H1 (cell line): ENCODE measurements at regions not wholly inside any gene's neighbourhood (a gene's known extent, or its start where the extent isn't known, plus 50 kb on each side); places are given as distances from the start of the nearest gene placed in this dataset.

ENCODE experiments used
- CTCF ChIA-PET: fragments of 300-600 bp; sonication (Branson Sonifier 250); formaldehyde crosslinking; loops from one replicate; lab custom pipeline; 2021; ENCODE audit not compliant: partially characterized antibody; lab: Charles Lee
- POLR2A ChIA-PET: fragments of 300-600 bp; sonication (Branson Sonifier 250); formaldehyde crosslinking; loops from one replicate; lab custom pipeline; 2021; ENCODE audit warnings: inconsistent platforms; ENCODE audit not compliant: partially characterized antibody; lab: Charles Lee
- DNase-seq, 2 experiments: peaks; one replicate each; pipeline versions ENCODE4 v3.0.0 to v3.0.0-alpha.2; 2010 to 2022; ENCODE audit warnings: low spot score in 2 of 2, low read depth in 1 of 2, mixed read lengths in 1 of 2
- FAIRE-seq: peaks from 2 replicates; lab custom pipeline; 2011; peaks lifted over from hg19 to GRCh38; lab: Jason Lieb, UNC
- H2AFZ ChIP-seq: 2 replicates; pipeline ENCODE4 v1.8.1; 2012; ENCODE audit warnings: low read length, inconsistent platforms
- H2AK5ac ChIP-seq: 2 replicates; pipeline ENCODE4 v1.6.1; 2013; ENCODE audit warnings: low read depth, low read length
- H2BK120ac ChIP-seq: replicated peaks from 2 replicates; pipeline ENCODE3; 2013; ENCODE audit warnings: low read depth, low read length, inconsistent platforms
- H2BK12ac ChIP-seq: 2 replicates; pipeline ENCODE4 v1.6.1; 2013; ENCODE audit warnings: low read depth, low read length
- H2BK15ac ChIP-seq: 2 replicates; pipeline ENCODE4 v1.6.1; 2013; ENCODE audit warnings: low read length
- H2BK20ac ChIP-seq: 2 replicates; pipeline ENCODE4 v1.6.1; 2013; ENCODE audit warnings: low read length
- H2BK5ac ChIP-seq: 2 replicates; pipeline ENCODE4 v1.6.1; 2013; ENCODE audit warnings: low read depth, low read length
- H3K14ac ChIP-seq: 2 replicates; pipeline ENCODE4 v1.6.1; 2013; ENCODE audit warnings: inconsistent platforms; ENCODE audit not compliant: insufficient read length
- H3K18ac ChIP-seq: 2 replicates; pipeline ENCODE4 v1.6.1; 2013; ENCODE audit warnings: low read length; ENCODE audit errors: extremely low read depth
- H3K23ac ChIP-seq: 2 replicates; pipeline ENCODE4 v1.6.1; 2013; ENCODE audit warnings: inconsistent platforms; ENCODE audit not compliant: insufficient read length
- H3K23me2 ChIP-seq: 2 replicates; pipeline ENCODE4 v1.6.1; 2013; ENCODE audit warnings: low read depth, low read length
- H3K27ac ChIP-seq: 2 replicates; pipeline ENCODE4 v1.6.1; 2011; ENCODE audit warnings: low read depth, low read length, inconsistent platforms
- H3K27me3 ChIP-seq, 4 experiments: replicated peaks in 1 of 4; 1 replicate in 1 of 4; 2 replicates in 3 of 4; pipeline versions ENCODE4 v1.6.1 to v1.8.1; 2011 to 2013; ENCODE audit warnings: low read length in 3 of 4, mild to moderate bottlenecking in 3 of 4, inconsistent platforms in 2 of 4, mixed read lengths in 2 of 4, moderate library complexity in 1 of 4; ENCODE audit not compliant: control insufficient read depth in 3 of 4, insufficient read depth in 3 of 4; ENCODE audit errors: extremely low read depth in 1 of 4
- H3K36me3 ChIP-seq, 4 experiments: 2 replicates each; pipeline versions ENCODE4 v1.6.1 to v1.8.1; 2011 to 2013; ENCODE audit warnings: mild to moderate bottlenecking in 4 of 4, low read length in 3 of 4, moderate library complexity in 2 of 4, control low read depth in 1 of 4, inconsistent platforms in 1 of 4; ENCODE audit not compliant: insufficient read depth in 4 of 4, control insufficient read depth in 2 of 4
- H3K4ac ChIP-seq: replicated peaks from 2 replicates; pipeline ENCODE3; 2013; ENCODE audit warnings: low read length, low read depth, mixed read lengths, inconsistent platforms; ENCODE audit not compliant: insufficient read length
- H3K4me1 ChIP-seq, 4 experiments: replicated peaks in 1 of 4; 1 replicate in 1 of 4; 2 replicates in 3 of 4; pipeline versions ENCODE4 v1.6.1 to v1.8.1; 2011 to 2013; ENCODE audit warnings: low read length in 3 of 4, inconsistent platforms in 2 of 4, mixed read lengths in 1 of 4; ENCODE audit not compliant: insufficient read depth in 4 of 4, control insufficient read depth in 3 of 4
- H3K4me2 ChIP-seq, 2 experiments: 2 replicates each; pipeline versions ENCODE4 v1.6.1 to v1.8.1; 2011 to 2013; ENCODE audit warnings: low read depth in 2 of 2, low read length in 2 of 2, control low read depth in 1 of 2, inconsistent platforms in 1 of 2, mild to moderate bottlenecking in 1 of 2; ENCODE audit not compliant: insufficient read depth in 1 of 2
- H3K4me3 ChIP-seq, 4 experiments: fragments of 200-600, 300-600 bp in 1 of 4; sonication (generic), shearing (Covaris generic), sonication (Bioruptor Twin) in 1 of 4; 2 replicates each; pipeline versions ENCODE4 v1.5.1 to v1.8.1; 2011 to 2016; ENCODE audit warnings: low read length in 4 of 4, low read depth in 3 of 4, control low read depth in 2 of 4, inconsistent platforms in 2 of 4, mild to moderate bottlenecking in 2 of 4, mixed read lengths in 1 of 4, moderate library complexity in 1 of 4; ENCODE audit not compliant: insufficient read depth in 2 of 4; ENCODE audit errors: extremely low read depth in 1 of 4
- H3K56ac ChIP-seq: replicated peaks from 2 replicates; pipeline ENCODE3; 2013; ENCODE audit warnings: low read depth, mild to moderate bottlenecking, mixed read lengths, low read length, inconsistent platforms; ENCODE audit not compliant: insufficient read length
- H3K79me1 ChIP-seq: 2 replicates; pipeline ENCODE4 v1.6.1; 2013; ENCODE audit warnings: low read depth, low read length, control low read depth
- H3K79me2 ChIP-seq, 2 experiments: 2 replicates each; pipeline versions ENCODE4 v1.6.1 to v1.8.1; 2012 to 2013; ENCODE audit warnings: low read length in 2 of 2, mild to moderate bottlenecking in 2 of 2, inconsistent platforms in 1 of 2; ENCODE audit not compliant: insufficient read depth in 2 of 2, control insufficient read depth in 1 of 2
- H3K9ac ChIP-seq, 4 experiments: replicated peaks in 1 of 4; 1 replicate in 1 of 4; 2 replicates in 3 of 4; pipeline versions ENCODE4 v1.6.1 to v1.8.1; 2011 to 2013; ENCODE audit warnings: low read depth in 3 of 4, low read length in 3 of 4, control low read depth in 2 of 4, mild to moderate bottlenecking in 2 of 4, moderate library complexity in 2 of 4, inconsistent platforms in 1 of 4; ENCODE audit errors: extremely low read depth in 1 of 4
- H3K9me3 ChIP-seq, 2 experiments: 2 replicates each; pipeline versions ENCODE4 v1.6.1 to v1.8.1; 2012 to 2013; ENCODE audit warnings: mild to moderate bottlenecking in 2 of 2, moderate library complexity in 2 of 2, control low read depth in 1 of 2, inconsistent platforms in 1 of 2, low read depth in 1 of 2, low read length in 1 of 2, mixed read lengths in 1 of 2; ENCODE audit not compliant: insufficient read depth in 2 of 2
- H4K20me1 ChIP-seq, 2 experiments: replicated peaks in 1 of 2; 2 replicates each; pipeline versions ENCODE3 to v1.8.1; 2011 to 2013; ENCODE audit warnings: inconsistent platforms in 2 of 2, low read length in 2 of 2, mild to moderate bottlenecking in 1 of 2; ENCODE audit not compliant: insufficient read depth in 2 of 2, control insufficient read depth in 1 of 2
- H4K5ac ChIP-seq: 2 replicates; pipeline ENCODE4 v1.6.1; 2013; ENCODE audit warnings: low read length, low read depth, mixed read lengths, inconsistent platforms; ENCODE audit not compliant: insufficient read length
- H4K8ac ChIP-seq: 2 replicates; pipeline ENCODE4 v1.8.0; 2013; ENCODE audit warnings: mild to moderate bottlenecking, moderate library complexity, low read length, inconsistent platforms; ENCODE audit not compliant: insufficient read depth; ENCODE audit errors: extremely low read depth
- H4K91ac ChIP-seq: replicated peaks from 2 replicates; pipeline ENCODE3; 2013; ENCODE audit warnings: low read length, mixed read lengths, inconsistent platforms; ENCODE audit not compliant: insufficient read length
- ASH2L ChIP-seq: fragments of 200-600, 300-600 bp; sonication (generic); IDR thresholded peaks from one replicate; pipeline ENCODE4 v1.7.1; 2017; ENCODE audit warnings: low read length
- EP300 ChIP-seq, 2 experiments: IDR thresholded peaks; 1 replicate in 1 of 2; 2 replicates in 1 of 2; pipeline ENCODE4 v1.6.1; 2011 to 2012; ENCODE audit warnings: low read depth in 2 of 2, low read length in 2 of 2, mild to moderate bottlenecking in 2 of 2, borderline replicate concordance in 1 of 2, inconsistent platforms in 1 of 2, moderate library complexity in 1 of 2
- TAF7 ChIP-seq: optimal IDR thresholded peaks from 2 replicates; pipeline ENCODE3; 2011; ENCODE audit warnings: low read depth, mild to moderate bottlenecking, inconsistent platforms, low read length, moderate library complexity, borderline replicate concordance
- WGBS, 2 experiments: shearing (Covaris generic) in 1 of 2; methylation state at CpG; one replicate each; pipeline versions ENCODE4 v1.1.6 to v1.1.7; 2013 to 2015; ENCODE audit warnings: low lambda C conversion rate in 2 of 2, mixed read lengths in 2 of 2, inconsistent platforms in 1 of 2, low coverage in 1 of 2, missing lambda C conversion rate in 1 of 2; ENCODE audit not compliant: insufficient replicate concordance in 2 of 2, insufficient coverage in 1 of 2, insufficient read length in 1 of 2; ENCODE audit errors: extremely low coverage in 1 of 2, missing lambda C conversion rate in 1 of 2; 5-methylcytosine and 5-hydroxymethylcytosine counted together
- TF ChIP-seq, protein P1 (sequence below), 3 experiments: IDR thresholded peaks; 1 replicate in 2 of 3; 2 replicates in 1 of 3; pipeline versions ENCODE4 v1.5.1 to v1.6.1; 2011; ENCODE audit warnings: low read length in 3 of 3, mild to moderate bottlenecking in 3 of 3, inconsistent platforms in 2 of 3, low read depth in 1 of 3, moderate library complexity in 1 of 3; ENCODE audit not compliant: insufficient read depth in 1 of 3; ENCODE audit errors: control extremely low read depth in 1 of 3

DNA sequence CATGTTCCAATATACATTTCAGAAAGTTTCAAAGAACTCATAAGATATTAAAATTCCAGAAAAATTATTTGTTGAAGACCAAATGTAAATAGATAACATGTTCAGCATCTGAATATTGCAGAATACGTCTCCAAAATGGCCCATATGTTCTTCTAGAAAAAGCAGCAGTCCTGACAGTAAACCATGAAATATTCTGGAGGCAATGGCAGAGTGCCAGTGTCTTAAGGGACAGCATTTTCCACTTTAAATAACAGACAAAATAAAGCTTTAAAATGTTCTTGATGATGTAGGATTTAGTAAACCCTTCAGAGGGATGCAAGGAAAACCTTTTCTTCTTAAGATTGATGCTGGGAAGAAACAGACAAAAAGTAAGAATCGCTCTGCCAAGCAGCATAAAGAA, 721.0 kb downstream of the NR2F1-AS1 start:
- WGBS, 2 experiments, result 95% methylated on average over 2 of the region's 2 CpGs; no CpG with 5 or more reads in 1 of the 2 experiments
- Histone ChIP-seq H2BK20ac (no peak overlapping the region), H3K4ac (no peak overlapping the region), H3K9ac (no peak overlapping the region), H3K79me2 (no peaks in the 10 kb centered on the region), H3K14ac (no peak overlapping the region), H3K23ac (no peak overlapping the region), H3K27ac (no peak overlapping the region), H2AFZ (no peak overlapping the region), H2BK5ac (no peak overlapping the region), H4K91ac (no peak overlapping the region), H2BK120ac (no peak overlapping the region), H3K79me1 (no peaks in the 10 kb centered on the region), H3K4me1 (no peaks in the 10 kb centered on the region), H4K20me1 (no peaks in the 10 kb centered on the region), H2BK12ac (no peak overlapping the region), H4K8ac (no peak overlapping the region), H3K27me3 (no peaks in the 10 kb centered on the region), H3K4me3 (no peak overlapping the region), H4K5ac (no peak overlapping the region), H3K23me2 (no peaks in the 10 kb centered on the region), H3K56ac (no peak overlapping the region), H2AK5ac (no peak overlapping the region), H3K18ac (no peak overlapping the region), H3K36me3 (no peaks in the 10 kb centered on the region), H2BK15ac (no peak overlapping the region), H3K4me2 (no peak overlapping the region), H3K9me3 (no peaks in the 10 kb centered on the region)
- no peak for TF ChIP-seq EP300 (IDR thresholded peaks at IDR 0.05; ENCODE audit: borderline replicate concordance in 1 of 2, low read depth in 2 of 2, low read length in 2 of 2)
- no peak for TF ChIP-seq ASH2L
- TF ChIP-seq TAF7, result no peak
- TF ChIP-seq, protein P1, sequence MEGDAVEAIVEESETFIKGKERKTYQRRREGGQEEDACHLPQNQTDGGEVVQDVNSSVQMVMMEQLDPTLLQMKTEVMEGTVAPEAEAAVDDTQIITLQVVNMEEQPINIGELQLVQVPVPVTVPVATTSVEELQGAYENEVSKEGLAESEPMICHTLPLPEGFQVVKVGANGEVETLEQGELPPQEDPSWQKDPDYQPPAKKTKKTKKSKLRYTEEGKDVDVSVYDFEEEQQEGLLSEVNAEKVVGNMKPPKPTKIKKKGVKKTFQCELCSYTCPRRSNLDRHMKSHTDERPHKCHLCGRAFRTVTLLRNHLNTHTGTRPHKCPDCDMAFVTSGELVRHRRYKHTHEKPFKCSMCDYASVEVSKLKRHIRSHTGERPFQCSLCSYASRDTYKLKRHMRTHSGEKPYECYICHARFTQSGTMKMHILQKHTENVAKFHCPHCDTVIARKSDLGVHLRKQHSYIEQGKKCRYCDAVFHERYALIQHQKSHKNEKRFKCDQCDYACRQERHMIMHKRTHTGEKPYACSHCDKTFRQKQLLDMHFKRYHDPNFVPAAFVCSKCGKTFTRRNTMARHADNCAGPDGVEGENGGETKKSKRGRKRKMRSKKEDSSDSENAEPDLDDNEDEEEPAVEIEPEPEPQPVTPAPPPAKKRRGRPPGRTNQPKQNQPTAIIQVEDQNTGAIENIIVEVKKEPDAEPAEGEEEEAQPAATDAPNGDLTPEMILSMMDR (IDR thresholded peaks at IDR 0.05; ENCODE audit: control extremely low read depth in 1 of 3, insufficient read depth in 1 of 3, low read depth in 1 of 3, low read length in 3 of 3), result no peak
- DNase-seq (no peak), FAIRE-seq (no peak)
- ChIA-PET POLR2A (no interaction called here), CTCF (no interaction called here)
